A673 (cell line): ENCODE measurements at regions not wholly inside any gene's neighbourhood (a gene's known extent, or its start where the extent isn't known, plus 50 kb on each side); places are given as distances from the start of the nearest gene placed in this dataset.

Source experiments
- BruUV-seq: library from RNA; stranded (reverse); fragments of 400-500 nt; replicated peaks from 2 replicates; lab custom pipeline; 2021; lab: Mats Ljungman, UMichigan
- CTCF ChIA-PET: fragments of 300-600 bp; sonication (Branson Sonifier 250); formaldehyde crosslinking; loops from one replicate; lab custom pipeline; 2022; ENCODE audit warnings: antibody characterized with exemption; lab: Charles Lee
- POLR2A ChIA-PET: fragments of 300-600 bp; sonication (Branson Sonifier 250); formaldehyde crosslinking; loops from one replicate; lab custom pipeline; 2022; ENCODE audit warnings: antibody characterized with exemption; ENCODE audit not compliant: low non-redundant PET; lab: Charles Lee
- DNase-seq: peaks from one replicate; pipeline ENCODE4 v3.0.0-alpha.2; 2015; ENCODE audit warnings: low spot score
- H3K27ac ChIP-seq: fragments of 200-600 bp; sonication (generic); 2 replicates; pipeline ENCODE4 v1.5.1; 2016; ENCODE audit warnings: mixed run types, low read depth, mild to moderate bottlenecking, mixed read lengths, antibody characterized with exemption, low read length; ENCODE audit not compliant: poor library complexity, severe bottlenecking
- H3K27me3 ChIP-seq: fragments of 200-600 bp; sonication (generic); replicated peaks from 2 replicates; pipeline ENCODE4 v1.6.1; 2017; ENCODE audit warnings: mixed run types, low read depth, mild to moderate bottlenecking, mixed read lengths, antibody characterized with exemption, low read length; ENCODE audit not compliant: insufficient read depth, poor library complexity
- H3K36me3 ChIP-seq: fragments of 200-600 bp; sonication (generic); 2 replicates; pipeline ENCODE4 v1.6.1; 2016; ENCODE audit warnings: mixed run types, mild to moderate bottlenecking, mixed read lengths, antibody characterized with exemption, low read length; ENCODE audit not compliant: insufficient read depth, poor library complexity, severe bottlenecking
- H3K4me1 ChIP-seq: fragments of 200-600 bp; sonication (generic); 2 replicates; pipeline ENCODE4 v1.6.1; 2017; ENCODE audit warnings: mixed run types, mild to moderate bottlenecking, mixed read lengths, antibody characterized with exemption, low read length; ENCODE audit not compliant: insufficient read depth, poor library complexity, severe bottlenecking
- H3K4me3 ChIP-seq: fragments of 200-600 bp; sonication (generic); 2 replicates; pipeline ENCODE4 v1.5.1; 2016; ENCODE audit warnings: low read depth, mixed run types, mild to moderate bottlenecking, mixed read lengths, low read length; ENCODE audit not compliant: poor library complexity, severe bottlenecking
- H3K9me3 ChIP-seq: fragments of 200-600 bp; sonication (generic); 2 replicates; pipeline ENCODE4 v1.6.1; 2016; ENCODE audit warnings: mixed run types, low read depth, mild to moderate bottlenecking, mixed read lengths, antibody characterized with exemption, low read length; ENCODE audit not compliant: poor library complexity, severe bottlenecking
- CTCF ChIP-seq: fragments of 300-800, 200-600 bp; sonication (generic); conservative IDR thresholded peaks from 2 replicates; pipeline ENCODE4 v1.5.1; 2017; ENCODE audit warnings: low read depth, mild to moderate bottlenecking, antibody characterized with exemption, low read length, moderate library complexity, mixed read lengths
- EZH2 ChIP-seq: fragments of 200-600 bp; sonication (generic); IDR thresholded peaks from 2 replicates; pipeline ENCODE4 v1.6.1; 2017; ENCODE audit warnings: borderline replicate concordance, low read depth, mild to moderate bottlenecking, mixed read lengths, antibody characterized with exemption, low read length; ENCODE audit not compliant: poor library complexity, severe bottlenecking
- intact Hi-C: fragments of 100-400 bp; cut with micrococcal nuclease; formaldehyde crosslinking; loops from one replicate; pipeline ENCODE4 v1.10.0; 2022; ENCODE audit not compliant: unreplicated experiment

GRCh38 chr4:71261001-71261400, 77.8 kb upstream of the SLC4A4 start:
- Histone ChIP-seq H3K27me3 (no peaks in the 10 kb centered on the region), H3K36me3 (no peaks in the 10 kb centered on the region), H3K9me3 (no peaks in the 10 kb centered on the region), H3K4me3 (no peak overlapping the region), H3K4me1 (no peaks in the 10 kb centered on the region), H3K27ac (no peak overlapping the region)
- intact Hi-C loops: no loop called here
- TF ChIP-seq EZH2 (no peak), CTCF (no peak)
- no TSS peak for BruUV-seq
- POLR2A ChIA-PET: no interaction called here
- CTCF ChIA-PET: no interaction called here
- no peak for DNase-seq

GRCh38 chr4:71261633-71262121, 77.1 kb upstream of the SLC4A4 start:
- Histone ChIP-seq H3K4me1 (no peaks in the 10 kb centered on the region), H3K27me3 (no peaks in the 10 kb centered on the region), H3K9me3 (no peaks in the 10 kb centered on the region), H3K4me3 (no peak overlapping the region), H3K36me3 (no peaks in the 10 kb centered on the region), H3K27ac (no peak overlapping the region)
- CTCF ChIA-PET: no interaction called here
- POLR2A ChIA-PET: no interaction called here
- TF ChIP-seq EZH2 (no peak), CTCF (no peak)
- intact Hi-C loops: no loop called here
- DNase-seq: no peak
- no TSS peak for BruUV-seq

GRCh38 chr4:71262161-71262560, 76.7 kb upstream of the SLC4A4 start:
- POLR2A ChIA-PET: no interaction called here

More at GRCh38 chr4:71262161-71262560, 76.7 kb upstream of the SLC4A4 start:
- CTCF ChIA-PET: no interaction called here
- no peak overlapping the region for H3K4me3 ChIP-seq
- no TSS peak for BruUV-seq
- H3K27ac ChIP-seq: no peak overlapping the region
- no peaks in the 10 kb centered on the region for H3K4me1 ChIP-seq
- no peak for DNase-seq
- no peak for TF ChIP-seq CTCF
- no peaks in the 10 kb centered on the region for H3K36me3 ChIP-seq
- no peaks in the 10 kb centered on the region for H3K27me3 ChIP-seq
- intact Hi-C loops: no loop called here
- no peaks in the 10 kb centered on the region for H3K9me3 ChIP-seq
